RKO (cell line): ENCODE measurements at regions not wholly inside any gene's neighbourhood (a gene's known extent, or its start where the extent isn't known, plus 50 kb on each side); places are given as distances from the start of the nearest gene placed in this dataset.
A peak's percentile ranks its signal among the peaks of the same experiment; 100 is the strongest.

Source experiments
- DNase-seq: peaks from one replicate; pipeline ENCODE4 v3.0.0-alpha.2; 2016; ENCODE audit warnings: low spot score

GRCh38 chr22:49111085-49111484 lies 716.6 kb downstream of the BRD1 start:
- no peak for DNase-seq

DNA sequence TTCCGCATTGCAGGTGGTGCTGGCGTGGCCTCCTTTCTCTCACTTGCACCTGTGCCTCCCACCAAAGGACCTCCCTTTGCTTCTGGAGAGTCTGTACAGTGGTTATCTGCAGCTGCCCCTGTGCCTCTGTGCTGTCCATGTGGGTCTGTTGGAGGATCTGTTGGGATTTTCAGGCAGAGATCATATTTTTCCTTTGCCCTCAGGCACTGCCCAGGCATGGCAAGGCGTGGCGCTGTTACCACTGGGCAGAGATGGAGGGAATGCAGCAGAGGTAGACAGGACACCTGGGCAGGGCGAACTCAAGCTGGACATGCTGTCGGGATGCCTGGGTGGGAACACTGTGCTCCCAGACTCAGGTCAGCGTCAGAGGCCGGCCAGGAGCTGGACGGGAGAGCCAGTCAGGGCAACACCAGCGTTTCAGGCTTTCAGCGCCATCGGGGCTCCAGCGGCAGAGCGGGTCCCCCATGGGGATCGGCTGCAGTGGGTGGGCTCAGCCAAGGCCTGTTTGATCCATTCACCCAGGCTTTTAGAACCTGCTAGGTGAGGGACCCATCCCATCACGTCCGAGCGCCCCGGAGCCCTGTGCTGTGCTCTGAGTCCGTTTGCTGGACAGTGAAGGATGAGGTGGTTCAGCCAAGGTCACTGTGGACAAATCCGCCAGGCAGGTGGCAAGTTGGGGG lies 718.9 kb downstream of the BRD1 start:
- DNase-seq, result no peak

DNA sequence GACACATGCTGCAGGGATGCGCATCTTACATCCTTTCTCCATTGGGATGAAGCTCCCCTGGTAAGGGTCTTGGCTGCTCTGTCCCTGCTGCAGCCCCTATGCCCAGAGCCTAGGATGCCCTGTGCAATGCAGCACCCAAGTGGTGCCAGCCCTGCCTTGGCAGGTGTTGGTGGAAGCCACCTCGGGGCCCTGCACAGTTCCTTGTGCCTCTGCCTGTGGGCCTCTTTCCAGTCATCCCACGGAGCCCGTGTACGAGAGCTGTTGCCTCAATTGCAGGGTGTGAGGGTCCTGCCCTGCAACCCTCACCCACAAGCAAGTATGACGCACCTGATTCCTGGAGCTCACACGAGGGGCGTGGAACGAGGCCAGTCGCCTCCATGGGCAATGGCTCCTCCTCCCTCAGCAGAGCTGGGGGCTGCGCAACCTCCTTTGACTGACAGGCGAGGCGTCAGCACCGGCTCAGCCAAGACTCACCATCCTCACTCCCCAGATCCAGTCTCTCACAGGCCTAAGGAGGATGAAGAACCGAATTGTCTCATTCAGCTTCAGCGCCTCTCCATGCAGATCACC lies 719.6 kb downstream of the BRD1 start:
- no peak for DNase-seq

GRCh38 chr22:49107561-49107960 lies 720.1 kb downstream of the BRD1 start:
- DNase-seq, result no peak

DNA sequence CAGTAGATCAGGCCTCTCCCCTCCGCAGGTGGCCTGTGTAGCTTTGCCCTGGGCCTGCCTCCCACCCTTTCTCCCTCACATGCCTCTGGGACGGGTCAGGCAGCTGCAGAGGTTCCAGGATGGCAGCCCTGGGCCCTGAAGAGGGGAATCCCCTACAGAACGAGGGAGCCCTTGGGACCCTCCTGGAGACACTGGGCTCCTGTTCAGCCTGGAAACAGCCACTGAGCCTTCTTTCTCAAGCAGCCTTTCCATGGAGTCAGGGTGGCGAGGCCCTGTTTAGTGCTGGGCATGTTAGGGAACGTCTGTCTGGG lies 720.9 kb downstream of the BRD1 start:
- no peak for DNase-seq

DNA sequence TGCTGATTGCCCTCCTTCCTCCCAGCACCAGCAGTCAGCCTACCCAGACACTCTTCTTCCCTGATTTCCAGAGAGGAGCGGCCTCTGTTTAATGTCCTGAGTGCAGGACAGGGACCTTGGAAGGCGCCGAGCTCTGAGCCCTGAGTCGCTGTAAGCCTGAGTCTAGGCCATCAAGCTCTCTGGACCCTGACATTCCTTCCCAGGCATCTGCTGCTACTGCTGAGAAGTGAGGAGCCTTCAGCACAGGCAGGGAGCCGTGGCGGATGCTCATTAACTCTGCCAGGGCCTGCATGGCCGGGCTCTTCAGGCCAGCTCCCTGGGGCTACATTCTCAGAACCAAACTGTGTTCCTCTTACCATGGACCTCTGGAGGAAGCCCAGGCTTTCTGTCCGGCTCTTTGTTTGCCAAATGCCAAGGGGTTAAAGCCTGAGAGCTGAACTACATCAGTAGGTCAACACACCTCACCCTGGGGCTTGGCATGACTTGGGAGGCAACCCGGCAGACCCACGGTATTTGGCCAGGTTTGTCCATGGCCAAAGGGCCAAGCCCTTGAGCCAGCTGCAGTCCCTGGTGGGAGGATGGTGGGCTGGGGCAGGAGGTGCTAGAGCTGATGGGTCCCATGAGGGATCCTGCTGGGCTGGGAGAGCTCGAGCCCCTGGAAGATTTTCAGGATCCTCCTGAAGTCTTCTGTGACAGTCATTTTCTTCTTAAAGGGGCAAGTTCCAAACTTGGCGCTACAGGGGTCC lies 721.4 kb downstream of the BRD1 start:
- no peak for DNase-seq

DNA sequence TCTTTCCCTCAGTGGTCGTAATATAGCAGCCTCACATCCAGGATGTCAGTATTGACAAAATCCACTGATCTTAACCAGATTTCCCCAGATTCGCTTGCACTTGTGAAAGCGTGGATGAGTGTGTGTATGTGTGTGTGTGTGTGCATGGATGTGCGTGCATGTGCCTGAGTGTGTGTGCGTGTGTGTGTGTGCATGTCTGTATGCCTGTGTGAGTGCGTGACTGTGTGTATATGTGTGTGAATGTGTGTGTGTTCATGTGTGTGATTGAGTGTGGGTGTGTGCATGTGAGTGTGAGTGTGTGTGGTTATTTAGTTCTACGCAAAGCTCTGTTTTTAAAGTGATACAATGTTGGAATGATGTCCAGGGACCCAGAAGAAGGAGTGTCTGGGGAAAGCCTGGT lies 723.2 kb downstream of the BRD1 start:
- no peak for DNase-seq

- DNase-seq, result no peak
These were observed 724.2 kb downstream of the BRD1 start for GRCh38 chr22:49103314-49104059.

- DNase-seq, result no peak
These were observed 725.3 kb downstream of the BRD1 start for GRCh38 chr22:49102367-49102766.

GRCh38 chr22:49101873-49102272 lies 725.8 kb downstream of the BRD1 start:
- no peak for DNase-seq

DNA sequence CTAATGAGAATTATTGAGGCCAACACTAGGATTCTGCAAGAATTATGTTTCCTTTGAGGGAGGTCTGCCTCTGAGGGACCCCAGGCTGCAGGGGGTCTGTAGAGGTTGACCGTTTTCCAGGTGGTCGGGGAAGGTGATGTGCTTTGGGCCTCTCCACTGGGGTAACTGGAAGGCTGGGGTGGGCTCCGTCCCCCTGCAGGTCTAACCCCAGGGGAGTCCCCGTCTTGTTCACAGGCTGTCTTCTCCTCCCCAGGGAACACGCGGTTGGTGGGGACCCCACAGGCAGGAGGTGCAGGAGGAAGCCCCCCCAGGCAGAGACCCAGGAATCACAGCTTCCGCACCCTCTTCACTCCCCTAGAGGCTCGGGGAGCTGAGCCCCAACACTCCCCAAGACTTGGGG lies 726.4 kb downstream of the BRD1 start:
- DNase-seq, result no peak

GRCh38 chr22:49100773-49101172 lies 726.9 kb downstream of the BRD1 start:
- DNase-seq, result no peak

DNA sequence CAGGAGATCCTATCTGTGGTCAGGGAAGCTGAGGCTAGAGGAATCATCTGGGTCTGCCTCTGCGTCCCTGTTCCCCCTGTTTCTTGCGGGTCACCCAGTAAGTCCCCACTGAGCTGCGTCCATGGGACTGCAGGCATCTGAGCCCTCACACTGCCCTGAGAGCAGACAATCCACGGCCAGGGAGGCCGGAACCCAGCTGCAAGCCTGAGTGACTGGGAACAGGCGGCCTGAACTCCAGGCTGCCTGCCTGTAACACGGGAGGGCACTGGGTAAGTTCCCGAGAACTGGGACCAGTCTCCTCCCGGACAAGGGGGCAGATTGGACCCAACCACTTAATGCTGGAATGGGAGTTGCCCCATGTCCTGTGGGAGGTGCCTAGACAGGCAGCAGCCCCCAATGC lies 727.4 kb downstream of the BRD1 start:
- no peak for DNase-seq

DNA sequence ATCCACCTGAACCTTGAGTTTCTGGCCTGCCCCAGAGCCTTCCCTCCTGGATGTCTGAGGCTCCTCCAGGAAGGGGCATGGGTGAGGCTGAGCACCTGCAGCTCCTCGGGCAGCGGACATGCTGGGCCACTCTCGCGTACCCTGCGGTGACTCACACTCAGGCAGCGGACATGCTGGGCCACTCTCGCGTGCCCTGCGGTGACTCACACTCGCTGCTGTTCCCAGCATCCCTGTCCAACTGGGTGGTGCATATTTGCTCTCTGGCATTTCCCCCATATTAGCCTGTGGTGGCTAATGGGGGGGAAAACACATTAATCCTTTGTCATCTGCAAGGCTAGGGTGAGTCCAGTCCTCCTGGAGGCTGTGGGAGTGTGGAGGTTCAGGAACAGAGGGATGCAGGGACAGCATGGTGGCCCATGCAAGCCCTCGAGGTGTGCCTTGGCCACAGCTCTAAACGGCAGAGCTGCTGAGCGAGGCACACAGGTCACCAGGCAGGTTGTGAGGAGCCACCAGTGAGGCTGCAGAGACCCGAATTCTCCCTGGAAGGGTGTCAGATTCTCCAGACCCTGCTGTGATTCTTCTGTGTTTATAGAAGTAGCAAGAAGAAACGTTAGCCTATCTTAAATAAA lies 728.1 kb downstream of the BRD1 start:
- peak; percentile 61 for DNase-seq

- DNase-seq, result no peak
These were observed 728.6 kb downstream of the BRD1 start for GRCh38 chr22:49099089-49099488.

- DNase-seq, result no peak
These were observed 729.7 kb downstream of the BRD1 start for GRCh38 chr22:49097966-49098365.

GRCh38 chr22:49097171-49097925 lies 730.3 kb downstream of the BRD1 start:
- no peak for DNase-seq

DNA sequence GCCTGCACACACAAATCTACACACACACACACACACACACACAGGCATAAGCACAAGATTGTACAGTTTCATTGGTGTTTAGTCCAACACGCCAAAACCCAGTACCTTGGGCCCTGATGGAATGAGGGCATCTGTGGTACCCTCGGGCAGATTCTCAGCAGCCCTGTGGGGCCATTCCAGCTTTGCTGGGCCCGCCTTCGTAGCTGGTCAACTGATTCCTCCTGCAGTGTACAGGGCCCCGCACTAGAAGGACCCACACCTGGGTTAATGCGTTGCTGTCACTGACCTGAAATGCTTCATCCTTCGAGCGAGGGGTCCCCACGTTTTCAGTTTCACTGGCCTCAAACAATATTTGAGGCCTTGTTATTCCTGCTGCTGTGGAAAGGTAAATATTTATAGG lies 731.2 kb downstream of the BRD1 start:
- DNase-seq, result no peak

GRCh38 chr22:49095366-49095765 lies 732.3 kb downstream of the BRD1 start:
- no peak for DNase-seq

GRCh38 chr22:49094858-49095257 lies 732.8 kb downstream of the BRD1 start:
- DNase-seq, result no peak

DNA sequence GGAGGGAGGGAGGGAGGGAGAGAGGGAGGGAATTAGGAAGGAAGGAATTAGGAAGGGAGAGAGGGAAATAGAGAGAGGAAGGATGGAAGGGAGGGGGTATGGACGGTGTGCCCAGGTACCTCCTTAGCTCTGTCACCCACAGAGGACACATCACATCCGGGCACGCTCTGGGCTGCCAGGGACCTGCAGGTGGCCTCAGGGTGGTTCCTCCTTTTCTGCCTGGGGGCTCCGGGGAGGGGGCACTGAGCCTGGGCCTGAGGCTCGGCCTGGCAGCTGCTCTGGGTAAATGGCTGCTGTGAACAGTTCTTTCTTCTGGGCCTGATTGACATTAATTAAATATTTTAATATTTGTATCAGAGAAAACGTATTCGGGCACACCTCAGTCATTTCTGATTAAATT lies 733.5 kb downstream of the BRD1 start:
- no peak for DNase-seq
